ENCODE measurements at regions not wholly inside any gene's neighbourhood (a gene's known extent, or its start where the extent isn't known, plus 50 kb on each side); places are given as distances from the start of the nearest gene placed in this dataset.

DNA sequence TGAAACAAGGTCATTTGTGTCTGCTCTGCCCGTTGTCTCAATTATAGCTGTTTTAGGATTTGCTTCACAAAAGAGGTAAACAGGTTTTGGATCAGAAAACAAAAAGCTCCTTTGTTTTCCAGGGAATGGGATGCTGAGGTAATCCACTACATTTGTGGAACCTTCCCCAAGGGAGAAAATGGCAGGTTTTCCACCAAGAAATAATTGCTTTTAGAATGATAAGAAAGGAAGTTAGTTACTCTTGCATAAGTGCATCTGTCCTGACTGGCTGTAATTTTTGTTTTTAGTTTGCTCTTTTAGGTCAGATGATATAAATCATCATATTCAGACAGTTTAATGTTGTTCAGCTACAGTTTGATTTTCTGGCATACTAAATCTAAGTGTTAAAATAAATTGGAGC, 198.5 kb upstream of the COL8A1 start:
- no peak overlapping the region for H3K4me2 ChIP-seq (ENCODE audit: low read depth, low read length, poor library complexity, severe bottlenecking)
- H2AFZ ChIP-seq (ENCODE audit: low read length) = no peak overlapping the region
- H3K27me3 ChIP-seq (ENCODE audit: insufficient read depth, low read length, poor library complexity, severe bottlenecking) = peaks cover 3% of the 10 kb centered on the region
- no peaks in the 10 kb centered on the region for H3K9me2 ChIP-seq (replicated peaks; ENCODE audit: low read depth, low read length)
- no peaks in the 10 kb centered on the region for H3K9me3 ChIP-seq (ENCODE audit: insufficient read depth, low read depth, low read length)
- H4K20me1 ChIP-seq (ENCODE audit: insufficient read depth, low read length, poor library complexity, severe bottlenecking) = no peaks in the 10 kb centered on the region
- H3K9ac ChIP-seq (ENCODE audit: low read depth, low read length, poor library complexity, severe bottlenecking) = no peak overlapping the region
- TF ChIP-seq, protein P1, sequence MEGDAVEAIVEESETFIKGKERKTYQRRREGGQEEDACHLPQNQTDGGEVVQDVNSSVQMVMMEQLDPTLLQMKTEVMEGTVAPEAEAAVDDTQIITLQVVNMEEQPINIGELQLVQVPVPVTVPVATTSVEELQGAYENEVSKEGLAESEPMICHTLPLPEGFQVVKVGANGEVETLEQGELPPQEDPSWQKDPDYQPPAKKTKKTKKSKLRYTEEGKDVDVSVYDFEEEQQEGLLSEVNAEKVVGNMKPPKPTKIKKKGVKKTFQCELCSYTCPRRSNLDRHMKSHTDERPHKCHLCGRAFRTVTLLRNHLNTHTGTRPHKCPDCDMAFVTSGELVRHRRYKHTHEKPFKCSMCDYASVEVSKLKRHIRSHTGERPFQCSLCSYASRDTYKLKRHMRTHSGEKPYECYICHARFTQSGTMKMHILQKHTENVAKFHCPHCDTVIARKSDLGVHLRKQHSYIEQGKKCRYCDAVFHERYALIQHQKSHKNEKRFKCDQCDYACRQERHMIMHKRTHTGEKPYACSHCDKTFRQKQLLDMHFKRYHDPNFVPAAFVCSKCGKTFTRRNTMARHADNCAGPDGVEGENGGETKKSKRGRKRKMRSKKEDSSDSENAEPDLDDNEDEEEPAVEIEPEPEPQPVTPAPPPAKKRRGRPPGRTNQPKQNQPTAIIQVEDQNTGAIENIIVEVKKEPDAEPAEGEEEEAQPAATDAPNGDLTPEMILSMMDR (conservative IDR thresholded peaks at IDR 0.05; ENCODE audit: low read length) = no peak
- TF ChIP-seq EZH2phosphoT487 (IDR thresholded peaks at IDR 0.05; ENCODE audit: borderline replicate concordance) = no peak
- no peaks in the 10 kb centered on the region for H3K36me3 ChIP-seq (ENCODE audit: insufficient read depth, low read length)
- no peak overlapping the region for H3K4me3 ChIP-seq (ENCODE audit: low read length, poor library complexity, severe bottlenecking)
- H3K4me1 ChIP-seq (ENCODE audit: insufficient read depth, low read length, poor library complexity, severe bottlenecking) = no peaks in the 10 kb centered on the region
- no peaks in the 10 kb centered on the region for H3K79me2 ChIP-seq (ENCODE audit: insufficient read depth, low read length)
- no peaks in the 10 kb centered on the region for H3F3A ChIP-seq (ENCODE audit: low read depth)

DNA sequence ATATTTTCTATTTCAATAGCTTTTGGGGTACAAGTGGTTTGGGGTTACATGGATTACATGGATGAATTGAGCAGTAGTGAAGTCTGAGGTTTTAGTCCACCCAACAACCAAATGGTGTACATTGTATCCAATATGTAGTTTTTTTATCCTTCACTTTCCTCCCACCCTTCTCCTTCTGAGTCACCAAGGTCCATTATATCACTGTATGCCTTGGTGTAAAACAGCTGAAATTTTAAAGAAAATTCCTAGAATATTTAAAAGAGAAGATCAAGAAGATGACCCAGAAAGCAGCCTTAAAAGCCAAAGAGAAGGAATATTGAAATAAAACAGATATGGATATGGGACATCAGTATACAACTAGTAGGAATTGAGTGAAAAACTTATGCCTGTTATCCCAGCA, 204.2 kb upstream of the COL8A1 start:
- no peaks in the 10 kb centered on the region for H3K27me3 ChIP-seq (ENCODE audit: insufficient read depth, low read length, poor library complexity, severe bottlenecking)
- H3K4me1 ChIP-seq (ENCODE audit: insufficient read depth, low read length, poor library complexity, severe bottlenecking) = no peaks in the 10 kb centered on the region
- H3K4me3 ChIP-seq (ENCODE audit: low read length, poor library complexity, severe bottlenecking) = no peak overlapping the region
- no peak overlapping the region for H2AFZ ChIP-seq (ENCODE audit: low read length)
- H3K36me3 ChIP-seq (ENCODE audit: insufficient read depth, low read length) = no peaks in the 10 kb centered on the region
- no peak overlapping the region for H3K9ac ChIP-seq (ENCODE audit: low read depth, low read length, poor library complexity, severe bottlenecking)
- H4K20me1 ChIP-seq (ENCODE audit: insufficient read depth, low read length, poor library complexity, severe bottlenecking) = no peaks in the 10 kb centered on the region
- no peak overlapping the region for H3K4me2 ChIP-seq (ENCODE audit: low read depth, low read length, poor library complexity, severe bottlenecking)
- H3K9me3 ChIP-seq (ENCODE audit: insufficient read depth, low read depth, low read length) = no peaks in the 10 kb centered on the region
- no peaks in the 10 kb centered on the region for H3K9me2 ChIP-seq (replicated peaks; ENCODE audit: low read depth, low read length)
- H3F3A ChIP-seq (ENCODE audit: low read depth) = no peaks in the 10 kb centered on the region
- TF ChIP-seq EZH2phosphoT487 (IDR thresholded peaks at IDR 0.05; ENCODE audit: borderline replicate concordance) = no peak
- TF ChIP-seq, protein P1 (conservative IDR thresholded peaks at IDR 0.05; ENCODE audit: low read length) = no peak
- H3K79me2 ChIP-seq (ENCODE audit: insufficient read depth, low read length) = no peaks in the 10 kb centered on the region

DNA sequence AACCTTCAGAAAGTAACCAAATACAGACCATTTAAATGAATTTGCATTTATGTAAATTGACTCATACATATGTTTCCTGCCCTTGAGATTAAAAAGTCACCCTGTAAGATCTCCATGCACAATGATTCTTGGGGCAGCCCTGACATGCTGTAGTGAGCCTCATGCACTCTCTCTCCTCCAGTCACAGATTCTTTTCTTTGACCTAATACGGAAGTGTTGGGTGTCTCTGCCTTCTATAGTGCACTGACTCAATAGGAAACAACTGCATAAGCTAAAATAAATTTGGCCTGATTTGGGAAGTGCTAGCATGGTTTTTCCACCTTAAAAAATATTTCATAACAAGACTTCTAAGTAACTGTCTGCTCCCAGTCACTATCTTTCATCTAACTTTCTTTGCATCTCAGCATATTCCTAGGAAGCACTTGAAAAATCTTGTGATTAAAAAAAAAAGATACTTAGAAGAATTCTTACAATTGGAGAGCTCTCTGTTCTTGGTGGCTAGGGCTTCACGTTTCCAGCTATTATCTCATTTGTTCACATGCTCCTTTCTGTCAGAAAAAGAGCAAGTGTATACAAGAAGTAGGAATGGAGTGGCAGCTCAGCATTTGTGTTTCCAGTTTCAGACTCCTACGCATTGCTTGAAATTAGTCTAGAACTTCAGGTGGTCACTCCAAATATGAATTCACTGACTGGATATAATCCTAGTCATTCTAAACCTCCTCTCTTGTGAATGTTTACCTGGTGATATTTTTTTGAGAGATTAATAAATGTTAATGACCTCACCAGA, 207.9 kb upstream of the COL8A1 start:
- Histone ChIP-seq H3K4me2 (ENCODE audit: low read depth, low read length, poor library complexity, severe bottlenecking) (no peak overlapping the region), H3K4me1 (ENCODE audit: insufficient read depth, low read length, poor library complexity, severe bottlenecking) (no peaks in the 10 kb centered on the region), H3F3A (ENCODE audit: low read depth) (no peaks in the 10 kb centered on the region), H3K9ac (ENCODE audit: low read depth, low read length, poor library complexity, severe bottlenecking) (no peak overlapping the region), H3K4me3 (ENCODE audit: low read length, poor library complexity, severe bottlenecking) (no peak overlapping the region), H2AFZ (ENCODE audit: low read length) (no peak overlapping the region), H3K9me3 (ENCODE audit: insufficient read depth, low read depth, low read length) (no peaks in the 10 kb centered on the region), H3K27me3 (ENCODE audit: insufficient read depth, low read length, poor library complexity, severe bottlenecking) (no peaks in the 10 kb centered on the region), H4K20me1 (ENCODE audit: insufficient read depth, low read length, poor library complexity, severe bottlenecking) (no peaks in the 10 kb centered on the region), H3K9me2 (replicated peaks; ENCODE audit: low read depth, low read length) (no peaks in the 10 kb centered on the region), H3K36me3 (ENCODE audit: insufficient read depth, low read length) (no peaks in the 10 kb centered on the region), H3K79me2 (ENCODE audit: insufficient read depth, low read length) (no peaks in the 10 kb centered on the region)
- TF ChIP-seq, protein P1 (conservative IDR thresholded peaks at IDR 0.05; ENCODE audit: low read length) = no peak
- TF ChIP-seq EZH2phosphoT487 (IDR thresholded peaks at IDR 0.05; ENCODE audit: borderline replicate concordance) = no peak
